Hindlimb muscle (tissue), 1 donor: ENCODE measurements at regions not wholly inside any gene's neighbourhood (a gene's known extent, or its start where the extent isn't known, plus 50 kb on each side); places are given as distances from the start of the nearest gene placed in this dataset.
"Not testable (repeated sequence)": the region's sequence is repeated elsewhere in the genome, so short reads cannot be mapped to it uniquely, and the experiment has no call there.

Source experiments
- DNase-seq: peaks from one replicate; pipeline ENCODE4 v3.0.0-alpha.2; 2013

DNA sequence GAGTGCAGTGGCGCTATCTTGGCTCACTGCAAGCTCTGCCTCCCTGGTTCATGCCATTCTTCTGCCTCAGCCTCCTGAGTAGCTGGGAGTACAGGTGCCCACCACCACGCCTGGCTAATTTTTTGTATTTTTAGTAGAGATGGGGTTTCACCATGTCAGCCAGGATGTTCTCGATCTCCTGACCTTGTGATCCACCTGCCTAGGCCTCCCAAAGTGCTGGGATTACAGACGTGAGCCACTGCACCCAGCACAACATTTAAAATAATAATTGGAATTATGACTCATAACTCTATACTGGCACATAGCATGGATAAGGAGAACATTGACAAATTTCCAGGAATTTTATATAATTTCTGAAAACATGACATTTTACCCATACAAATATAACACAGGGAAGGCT is 54.2 kb downstream of the DBET start:
- DNase-seq: not testable (repeated sequence)

DNA sequence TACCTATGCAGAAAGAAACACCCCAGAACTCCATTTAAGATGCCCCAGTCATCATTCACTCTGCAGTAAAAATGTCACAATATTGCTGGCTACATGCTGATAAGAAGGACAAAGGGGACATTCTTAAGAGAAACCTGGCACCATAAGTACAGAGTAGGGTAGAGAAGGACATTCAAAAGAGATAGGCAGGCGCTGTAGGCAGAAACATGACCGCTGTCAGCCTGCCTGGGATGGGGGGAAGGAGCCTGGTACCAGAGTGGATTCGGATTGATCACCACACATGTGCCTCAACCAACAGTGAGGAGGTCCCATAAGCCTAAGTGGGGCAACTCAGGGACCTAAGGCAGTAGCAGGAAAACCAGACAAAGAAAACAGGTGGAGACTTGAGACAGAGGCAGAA is 54.1 kb upstream of the DUX4 start:
- not testable (repeated sequence) for DNase-seq

DNA sequence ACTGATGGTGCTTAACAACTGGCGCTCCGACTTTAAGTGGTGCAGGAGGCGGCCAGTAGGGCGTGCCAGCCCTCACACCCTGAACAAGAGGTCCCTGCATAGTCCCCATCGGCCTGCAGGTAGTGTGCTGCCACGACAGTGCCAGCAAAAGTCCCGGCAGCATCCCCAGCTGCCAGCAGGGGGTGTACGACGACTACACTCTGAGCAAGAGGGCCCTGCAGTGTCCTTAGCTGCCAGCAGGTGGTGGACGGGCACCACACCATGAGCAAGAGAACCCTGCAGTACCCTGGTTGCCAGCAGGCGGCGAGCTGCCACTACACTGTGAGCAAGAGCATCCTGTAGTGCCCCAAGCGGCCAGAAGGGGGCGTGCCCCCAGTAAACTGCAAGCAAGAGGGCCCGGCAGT is 53.5 kb upstream of the DUX4 start:
- DNase-seq: not testable (repeated sequence)

DNA sequence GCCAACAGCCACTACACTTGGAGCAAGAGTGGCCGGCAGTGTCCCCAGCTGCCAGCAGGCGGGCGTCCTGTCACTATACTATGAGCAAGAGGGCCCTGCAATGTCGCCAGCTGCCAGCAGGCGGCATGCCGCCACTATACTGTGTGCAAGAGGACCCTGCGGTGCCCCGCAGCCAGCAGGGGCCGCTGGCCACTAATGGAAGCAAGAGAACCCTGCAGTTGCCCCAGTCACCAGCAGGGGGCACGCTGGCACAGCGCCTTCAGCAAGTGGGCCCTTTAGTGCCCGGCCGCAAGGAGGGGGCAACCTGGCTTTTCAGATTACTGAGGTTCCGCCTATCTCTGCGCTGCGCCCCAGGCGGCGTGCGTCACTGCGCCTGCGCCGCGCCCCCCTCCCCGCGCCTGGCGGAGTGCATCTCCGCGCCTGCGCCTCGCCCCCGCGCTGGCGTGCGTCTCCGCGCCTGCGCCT is 53.0 kb upstream of the DUX4 start:
- DNase-seq: not testable (repeated sequence)

DNA sequence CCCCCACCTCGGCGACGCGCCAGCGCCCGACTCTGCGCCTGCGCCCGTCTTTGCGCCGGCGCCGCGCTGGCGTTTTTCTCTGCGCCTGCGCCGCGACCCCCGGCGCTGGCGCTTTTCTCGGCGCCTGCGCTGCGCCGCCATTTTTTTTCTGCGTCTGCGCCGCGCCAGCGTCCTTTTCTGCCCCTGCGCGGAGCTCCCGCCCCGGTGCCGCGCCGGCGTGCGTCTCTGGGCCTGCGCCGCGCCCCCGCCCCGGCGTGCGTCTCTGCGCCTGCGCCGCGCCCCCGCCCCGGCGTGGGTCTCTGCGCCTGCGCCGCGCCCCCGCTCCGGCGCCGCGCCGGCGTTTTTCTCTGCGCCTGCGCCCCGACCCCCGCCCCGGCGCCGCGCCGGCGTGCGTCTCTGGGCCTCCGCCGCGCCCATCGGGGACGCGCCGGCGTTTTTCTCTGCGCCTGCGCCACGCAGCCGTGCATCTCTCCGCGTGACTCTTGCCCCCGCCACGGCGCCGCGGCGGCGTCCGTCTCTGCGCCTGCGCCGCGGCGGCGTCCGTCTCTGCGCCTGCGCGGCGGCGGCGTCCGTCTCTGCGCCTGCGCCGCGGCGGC is 52.4 kb upstream of the DUX4 start:
- DNase-seq: not testable (repeated sequence)

DNA sequence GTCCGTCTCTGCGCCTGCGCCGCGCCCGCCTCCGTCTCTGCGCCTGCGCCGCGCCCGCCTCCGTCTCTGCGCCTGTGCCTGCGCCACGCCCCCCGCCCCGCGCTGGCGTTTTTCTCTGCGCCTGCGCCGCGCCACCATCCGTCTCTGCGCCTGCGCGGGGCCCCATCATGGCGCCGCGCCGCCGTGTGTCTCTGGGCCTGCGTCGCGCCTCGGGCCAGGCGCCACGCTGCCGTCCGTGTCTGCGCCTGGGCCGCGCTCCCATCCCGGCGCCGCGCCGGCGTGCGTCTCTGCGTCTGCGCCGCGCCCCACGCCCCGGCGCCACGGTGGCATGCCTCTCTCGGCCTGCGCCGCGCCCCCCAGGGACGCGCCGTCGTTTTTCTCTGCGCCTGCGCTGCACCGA is 51.8 kb upstream of the DUX4 start:
- DNase-seq: no peak

DNA sequence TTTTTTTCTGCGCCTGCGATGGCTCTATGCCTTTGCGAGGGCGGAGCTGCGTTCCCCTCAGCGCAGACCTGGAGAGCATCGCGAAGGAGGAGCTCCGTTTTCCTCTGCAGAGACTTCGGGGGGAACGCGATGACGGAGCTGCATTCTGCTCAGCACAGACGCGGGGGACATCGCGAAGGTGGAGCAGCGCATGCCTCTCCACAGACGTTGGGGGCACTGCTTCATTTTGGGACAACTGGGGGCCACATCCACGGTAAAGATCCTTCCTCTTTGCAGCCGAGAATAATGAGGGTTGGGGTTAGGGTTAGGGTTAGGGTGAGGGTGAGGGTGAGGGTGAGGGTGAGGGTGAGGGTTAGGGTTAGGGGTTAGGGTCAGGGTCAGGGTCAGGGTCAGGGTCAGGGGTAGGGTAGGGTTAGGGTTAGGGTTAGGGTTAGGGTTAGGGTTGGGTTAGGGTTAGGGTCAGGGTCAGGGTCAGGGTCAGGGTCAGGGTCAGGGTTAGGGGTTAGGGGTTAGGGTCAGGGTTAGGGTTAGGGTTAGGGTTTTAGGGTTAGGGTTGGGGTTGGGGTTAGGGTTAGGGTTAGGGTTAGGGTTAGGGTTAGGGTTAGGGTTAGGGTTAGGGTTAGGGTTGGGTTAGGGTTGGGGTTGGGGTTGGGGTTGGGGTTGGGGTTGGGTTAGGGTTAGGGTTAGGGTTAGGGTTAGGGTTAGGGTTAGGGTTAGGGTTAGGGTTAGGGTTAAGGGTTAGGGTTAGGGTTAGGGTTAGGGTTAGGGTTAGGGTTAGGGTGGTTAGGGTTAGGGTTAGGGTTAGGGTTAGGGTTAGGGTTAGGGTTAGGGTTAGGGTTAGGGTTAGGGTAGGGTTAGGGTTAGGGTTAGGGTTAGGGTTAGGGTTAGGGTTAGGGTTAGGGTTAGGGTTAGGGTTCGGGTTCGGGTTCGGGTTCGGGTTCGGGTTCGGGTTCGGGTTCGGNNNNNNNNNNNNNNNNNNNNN is 51.1 kb upstream of the DUX4 start:
- DNase-seq: peak; percentile 20
